Stimulated activated CD8-positive, alpha-beta memory T cell treated with anti-CD3 and anti-CD28 coated beads, Interleukin-2, amount 100 ng/mL, for 1 hour (primary cell): ENCODE measurements at regions not wholly inside any gene's neighbourhood (a gene's known extent, or its start where the extent isn't known, plus 50 kb on each side); places are given as distances from the start of the nearest gene placed in this dataset.

Experiments used
- DNase-seq, 2 donors: peaks; one replicate each; pipeline ENCODE4 v3.0.0-alpha.2; 2020; ENCODE audit warnings: low read depth in 2 of 2

GRCh38 chr15:75134748-75135147, 66.9 kb upstream of the C15orf39 start:
- DNase-seq, result no peak

GRCh38 chr15:75136118-75136517, 65.6 kb upstream of the C15orf39 start:
- no peak for DNase-seq

DNA sequence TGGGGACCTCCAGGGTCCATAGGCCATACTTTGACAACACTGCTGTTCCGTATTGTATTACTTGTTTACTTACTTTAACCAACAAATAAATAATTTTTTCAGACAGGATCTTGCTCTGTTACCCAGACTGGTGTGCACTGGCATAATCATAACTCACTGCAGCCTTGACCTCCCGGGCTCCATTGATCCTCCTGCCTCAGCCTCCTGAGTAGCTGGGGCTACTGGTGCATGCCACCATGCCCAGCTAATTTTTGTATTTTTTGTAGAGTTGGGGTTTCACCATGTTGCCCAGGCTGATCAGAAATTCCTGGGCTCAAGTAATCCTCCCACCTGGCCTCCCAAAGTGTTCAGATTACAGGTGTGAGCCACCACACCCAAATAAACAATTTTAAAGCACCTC, 64.9 kb upstream of the C15orf39 start:
- DNase-seq, result no peak

GRCh38 chr15:75138016-75138999, 63.4 kb upstream of the C15orf39 start:
- no peak for DNase-seq

- DNase-seq, result no peak
Measured at GRCh38 chr15:75140080-75140879, 61.4 kb upstream of the C15orf39 start.

DNA sequence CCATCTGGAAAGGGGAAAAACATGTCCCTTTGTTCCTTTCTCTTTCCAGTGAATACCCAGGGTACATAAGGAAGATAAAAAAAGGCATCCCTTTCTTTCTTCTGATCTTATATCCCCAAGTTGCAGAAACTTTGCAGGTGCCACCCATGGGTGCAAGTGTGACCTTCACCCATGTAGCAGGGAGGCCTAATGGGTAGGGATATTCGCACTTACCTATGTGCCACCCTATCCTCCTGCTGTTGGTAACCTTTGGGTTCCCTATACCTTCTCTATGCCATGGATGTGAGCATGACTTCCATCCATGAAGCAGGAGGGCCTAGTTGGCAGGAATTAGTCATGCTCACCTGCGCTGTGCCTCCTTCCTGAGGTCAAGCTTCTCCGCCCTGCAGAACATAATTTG, 59.2 kb upstream of the C15orf39 start:
- no peak for DNase-seq

DNA sequence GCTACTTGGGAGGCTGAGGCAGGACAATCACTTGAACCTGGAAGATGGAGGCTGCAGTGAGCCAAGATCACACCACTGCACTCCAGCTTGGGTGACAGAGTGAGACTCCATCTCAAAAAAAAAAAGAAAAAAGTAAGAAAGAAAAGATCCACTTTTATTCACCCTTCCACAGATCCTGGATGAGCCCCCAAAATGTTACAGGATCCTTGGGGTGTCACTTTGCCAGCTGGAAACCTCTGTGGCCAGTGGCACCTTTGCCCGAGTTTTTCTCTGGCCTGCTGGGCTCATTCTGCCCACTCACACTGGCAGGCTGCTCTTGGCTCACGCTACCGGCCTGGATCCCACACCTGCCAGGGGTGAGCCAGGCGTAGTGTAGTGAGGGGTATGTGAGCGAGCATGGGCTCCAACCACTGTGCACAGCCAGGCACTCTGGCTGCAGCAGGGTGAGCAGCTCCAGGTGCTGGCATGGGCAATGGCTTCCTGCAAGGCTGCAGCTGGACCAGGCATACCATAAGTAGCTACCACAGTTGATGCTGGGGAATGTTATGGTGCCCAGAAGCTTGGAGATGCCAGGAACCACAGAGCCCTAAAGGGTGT, 57.8 kb upstream of the C15orf39 start:
- no peak for DNase-seq

DNA sequence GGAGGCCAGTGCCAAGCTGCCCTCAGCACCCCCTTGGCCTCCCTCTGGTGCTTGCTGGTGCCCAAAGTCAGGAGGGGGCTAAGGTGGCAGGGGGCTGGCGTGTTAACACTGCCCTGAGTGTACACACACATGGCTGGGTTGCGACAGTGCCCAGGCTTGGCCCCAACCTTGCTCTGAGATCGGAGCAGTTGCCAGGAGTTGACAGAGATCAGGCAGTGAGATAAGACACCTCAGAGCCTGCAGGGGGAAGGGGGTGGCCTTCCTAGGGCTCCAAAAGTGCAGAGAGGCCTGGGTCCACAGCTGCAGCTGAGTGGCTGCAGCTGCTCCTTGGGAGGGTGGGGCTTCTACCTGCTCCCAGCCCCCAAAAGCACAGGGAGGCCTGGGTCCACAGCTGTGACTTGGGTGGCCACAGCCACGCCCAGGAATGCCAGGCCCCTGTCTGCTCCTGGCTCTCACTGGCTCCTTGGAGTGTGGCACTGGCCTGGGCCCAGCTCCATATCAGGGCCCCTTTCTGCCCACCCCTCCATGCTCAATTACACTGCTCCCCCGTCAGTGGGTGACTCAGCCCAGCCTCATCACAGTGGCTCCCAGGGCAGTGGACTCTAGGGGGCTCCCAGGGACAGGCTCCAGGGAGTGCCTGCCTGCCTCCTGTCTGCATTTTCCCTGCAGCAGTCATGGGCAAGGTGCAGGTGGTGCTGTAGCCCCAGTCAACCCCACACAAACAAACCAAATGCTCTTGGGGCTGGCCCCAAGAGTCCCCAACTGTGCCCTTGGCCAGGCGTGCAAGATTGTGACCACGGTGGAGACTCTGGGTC, 56.4 kb upstream of the C15orf39 start:
- no peak for DNase-seq

DNA sequence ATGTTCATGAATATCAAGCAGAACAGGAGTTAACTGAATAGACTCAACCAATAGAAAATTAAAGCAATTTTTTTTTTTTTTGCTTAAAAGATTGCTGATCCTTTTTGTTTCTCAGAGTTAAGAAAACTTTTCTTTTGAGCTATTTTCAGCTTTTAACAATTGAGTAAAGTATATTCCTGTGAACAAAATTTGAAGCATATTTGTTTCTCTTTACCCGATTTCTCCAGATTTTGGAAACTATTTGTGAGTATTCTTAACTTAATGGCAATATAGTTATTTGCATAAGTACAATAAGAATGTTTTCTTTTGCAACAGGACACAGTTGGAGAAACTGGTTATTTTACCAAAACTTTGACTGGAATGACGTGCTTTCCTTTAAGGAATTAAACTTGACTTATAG, 53.4 kb upstream of the C15orf39 start:
- DNase-seq, result no peak

- no peak for DNase-seq
Measured at GRCh38 chr15:75149867-75150709, 51.6 kb upstream of the C15orf39 start.

DNA sequence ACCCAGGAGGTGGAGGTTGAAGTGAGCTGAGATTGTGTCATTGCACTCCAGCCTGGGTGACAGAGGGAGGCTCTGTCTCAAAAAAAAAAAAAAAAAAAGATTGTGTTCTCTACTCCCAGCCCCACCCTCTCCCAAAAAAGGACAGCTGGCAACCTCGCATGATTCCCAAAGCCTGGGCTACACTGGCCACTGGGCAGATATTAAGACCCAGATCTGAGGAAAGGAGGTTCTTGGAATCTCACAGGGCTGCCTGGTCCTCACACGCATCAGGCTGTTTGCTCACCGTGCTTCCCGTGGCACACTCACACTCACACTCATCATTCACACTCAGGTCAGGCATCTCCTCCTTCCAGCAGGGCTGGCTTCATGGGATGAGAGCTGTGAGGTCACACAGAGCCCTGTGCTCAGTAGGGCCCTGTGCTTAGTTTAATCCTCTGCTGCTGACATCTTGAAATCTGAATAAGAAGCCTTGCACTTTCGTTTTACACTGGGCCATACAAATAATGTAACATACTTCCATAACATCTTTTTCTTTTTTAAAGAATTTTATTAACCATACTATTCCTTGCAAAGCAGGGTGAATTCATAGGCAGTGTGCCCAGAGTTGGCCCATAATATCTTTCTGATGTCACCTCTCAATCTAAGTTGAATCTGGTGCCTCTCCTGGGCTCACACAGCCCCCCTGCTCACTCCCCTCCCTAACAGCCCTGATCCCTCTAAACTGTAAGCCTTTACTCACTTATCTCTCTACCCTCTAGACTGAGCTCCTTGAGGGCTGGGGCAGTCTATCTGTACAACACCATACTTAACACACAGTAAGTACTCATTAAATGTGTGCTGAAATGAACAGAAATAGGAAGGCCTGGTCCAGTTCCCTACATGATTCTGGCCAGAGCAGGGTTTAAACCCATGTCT, 50.2 kb upstream of the C15orf39 start:
- DNase-seq, result no peak
